ENCODE measurements at regions not wholly inside any gene's neighbourhood (a gene's known extent, or its start where the extent isn't known, plus 50 kb on each side); places are given as distances from the start of the nearest gene placed in this dataset.

DNA sequence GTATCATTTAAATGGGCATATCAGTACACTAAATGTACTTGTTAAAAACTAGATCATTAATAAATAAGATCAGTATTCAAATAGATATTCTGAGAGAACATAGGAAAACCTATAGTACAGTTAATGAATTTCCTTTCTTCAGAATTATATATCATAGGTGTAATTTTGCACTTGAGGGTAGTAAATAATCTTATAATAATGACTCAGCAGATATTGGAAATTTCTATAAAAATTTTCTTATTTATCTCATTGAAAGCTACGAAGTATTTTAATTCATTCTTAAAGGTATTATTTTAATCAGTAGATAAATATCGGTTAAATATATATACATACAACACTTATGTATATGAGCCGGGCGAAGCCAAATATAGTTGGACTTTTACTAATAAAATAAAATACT is 300.9 kb upstream of the SOX2 start:
- no peaks in the 10 kb centered on the region for H3K4me1 ChIP-seq (ENCODE audit: low read depth)
- H3K9me3 ChIP-seq (ENCODE audit: low read depth) = no peaks in the 10 kb centered on the region

DNA sequence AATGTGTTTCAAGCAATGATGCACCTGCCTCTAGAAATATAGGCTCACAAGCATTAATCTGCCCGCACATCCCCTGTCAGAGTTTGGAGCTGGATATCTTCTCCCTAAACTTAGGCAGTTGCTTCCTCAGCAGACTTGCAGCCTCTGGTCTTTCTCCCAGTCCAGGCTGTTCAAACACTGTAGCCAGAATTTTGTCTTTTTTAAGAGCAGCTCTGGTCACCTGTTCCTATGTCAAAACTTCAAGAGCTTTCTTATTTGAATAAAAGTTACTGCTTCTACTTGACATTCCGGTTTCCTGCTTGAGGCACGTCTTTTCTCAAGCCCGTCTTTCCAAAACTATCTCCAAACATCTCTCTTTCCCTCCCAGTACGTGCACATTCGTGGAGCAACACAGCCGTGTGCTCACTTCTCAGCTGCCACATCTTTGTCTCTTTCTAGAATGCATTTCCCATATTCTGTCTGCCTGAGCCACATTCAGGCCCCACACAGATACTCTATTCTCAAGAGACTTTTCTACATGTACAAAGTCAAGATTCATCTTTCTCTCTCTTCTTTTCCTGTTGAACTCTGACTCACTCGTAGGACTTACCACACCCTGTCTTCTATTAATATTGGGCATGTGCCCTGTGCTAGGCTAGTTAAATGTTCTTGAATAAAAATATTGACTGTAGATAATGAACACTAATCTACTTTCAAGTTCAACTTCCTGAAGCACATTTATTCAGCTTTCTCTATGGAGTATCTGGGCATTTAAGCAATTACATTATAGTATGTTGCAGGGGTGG is 307.7 kb upstream of the SOX2 start:
- H3K4me3 ChIP-seq = no peak overlapping the region
- no peak overlapping the region for H3K27ac ChIP-seq
- TF ChIP-seq, protein P1, sequence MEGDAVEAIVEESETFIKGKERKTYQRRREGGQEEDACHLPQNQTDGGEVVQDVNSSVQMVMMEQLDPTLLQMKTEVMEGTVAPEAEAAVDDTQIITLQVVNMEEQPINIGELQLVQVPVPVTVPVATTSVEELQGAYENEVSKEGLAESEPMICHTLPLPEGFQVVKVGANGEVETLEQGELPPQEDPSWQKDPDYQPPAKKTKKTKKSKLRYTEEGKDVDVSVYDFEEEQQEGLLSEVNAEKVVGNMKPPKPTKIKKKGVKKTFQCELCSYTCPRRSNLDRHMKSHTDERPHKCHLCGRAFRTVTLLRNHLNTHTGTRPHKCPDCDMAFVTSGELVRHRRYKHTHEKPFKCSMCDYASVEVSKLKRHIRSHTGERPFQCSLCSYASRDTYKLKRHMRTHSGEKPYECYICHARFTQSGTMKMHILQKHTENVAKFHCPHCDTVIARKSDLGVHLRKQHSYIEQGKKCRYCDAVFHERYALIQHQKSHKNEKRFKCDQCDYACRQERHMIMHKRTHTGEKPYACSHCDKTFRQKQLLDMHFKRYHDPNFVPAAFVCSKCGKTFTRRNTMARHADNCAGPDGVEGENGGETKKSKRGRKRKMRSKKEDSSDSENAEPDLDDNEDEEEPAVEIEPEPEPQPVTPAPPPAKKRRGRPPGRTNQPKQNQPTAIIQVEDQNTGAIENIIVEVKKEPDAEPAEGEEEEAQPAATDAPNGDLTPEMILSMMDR (IDR thresholded peaks at IDR 0.05; ENCODE audit: low read depth, low read length) = no peak
- no peaks in the 10 kb centered on the region for H3K27me3 ChIP-seq
- no peaks in the 10 kb centered on the region for H3K36me3 ChIP-seq
- no peaks in the 10 kb centered on the region for H3K9me3 ChIP-seq (ENCODE audit: low read depth)
- H3K4me1 ChIP-seq (ENCODE audit: low read depth) = no peaks in the 10 kb centered on the region
- no peak for DNase-seq (ENCODE audit: low read depth in 1 of 2, low spot score in 1 of 2)

More for the DNA sequence above, 300.9 kb upstream of the SOX2 start:
- TF ChIP-seq, protein P1 (IDR thresholded peaks at IDR 0.05; ENCODE audit: low read depth, low read length) = no peak
- Histone ChIP-seq H3K27me3 (no peaks in the 10 kb centered on the region), H3K4me3 (no peak overlapping the region), H3K36me3 (no peaks in the 10 kb centered on the region), H3K27ac (no peak overlapping the region)
- DNase-seq (ENCODE audit: low read depth in 1 of 2, low spot score in 1 of 2) = no peak

DNA sequence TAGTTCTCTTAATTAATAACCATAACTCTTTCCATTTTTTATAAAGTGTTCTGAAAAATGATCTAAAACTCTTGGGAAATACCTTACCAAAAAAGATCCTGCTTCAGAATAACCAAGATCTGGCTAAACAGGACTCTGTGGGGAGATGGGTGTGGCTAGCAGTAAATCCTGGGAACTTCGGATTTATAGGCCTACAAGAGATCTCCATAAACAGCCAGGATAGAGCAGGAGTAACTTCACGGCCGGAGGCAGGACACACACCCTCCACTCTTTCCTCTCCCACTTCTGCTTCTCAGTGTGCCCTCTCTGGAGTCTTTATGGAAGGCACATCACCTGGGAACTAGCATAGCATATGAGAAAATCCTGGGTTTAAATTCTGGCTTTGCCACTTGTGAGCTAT is 309.4 kb upstream of the SOX2 start:
- TF ChIP-seq, protein P1 (IDR thresholded peaks at IDR 0.05; ENCODE audit: low read depth, low read length) = no peak
- Histone ChIP-seq H3K36me3 (no peaks in the 10 kb centered on the region), H3K27ac (no peak overlapping the region), H3K27me3 (no peaks in the 10 kb centered on the region), H3K4me3 (no peak overlapping the region), H3K4me1 (ENCODE audit: low read depth) (no peaks in the 10 kb centered on the region), H3K9me3 (ENCODE audit: low read depth) (no peaks in the 10 kb centered on the region)
- no peak for DNase-seq (ENCODE audit: low read depth in 1 of 2, low spot score in 1 of 2)

DNA sequence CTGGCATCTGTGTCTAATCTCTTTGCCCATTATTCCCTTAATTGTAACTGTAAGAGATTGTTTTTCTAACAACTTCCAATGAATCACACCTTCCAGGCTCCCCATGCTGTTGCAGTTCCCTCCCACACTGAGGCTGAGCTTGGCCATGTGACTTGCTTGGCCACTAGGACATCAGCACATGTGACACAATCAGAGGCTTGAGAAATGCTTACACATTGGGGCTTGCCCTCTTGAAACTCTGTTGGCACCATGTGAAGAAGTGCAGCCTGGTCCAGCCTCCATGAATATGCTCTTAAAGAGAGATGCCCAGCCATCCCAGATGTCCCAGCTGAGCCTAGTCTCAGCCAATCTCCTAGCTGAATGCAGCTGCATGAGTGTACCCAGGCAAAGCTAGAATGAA is 326.8 kb upstream of the SOX2 start:
- Histone ChIP-seq H3K27me3 (no peaks in the 10 kb centered on the region), H3K27ac (no peak overlapping the region), H3K4me1 (ENCODE audit: low read depth) (peaks cover 12% of the 10 kb centered on the region), H3K9me3 (ENCODE audit: low read depth) (no peaks in the 10 kb centered on the region), H3K36me3 (no peaks in the 10 kb centered on the region), H3K4me3 (no peak overlapping the region)
- TF ChIP-seq, protein P1 (IDR thresholded peaks at IDR 0.05; ENCODE audit: low read depth, low read length) = no peak
- no peak for DNase-seq (ENCODE audit: low read depth in 1 of 2, low spot score in 1 of 2)

DNA sequence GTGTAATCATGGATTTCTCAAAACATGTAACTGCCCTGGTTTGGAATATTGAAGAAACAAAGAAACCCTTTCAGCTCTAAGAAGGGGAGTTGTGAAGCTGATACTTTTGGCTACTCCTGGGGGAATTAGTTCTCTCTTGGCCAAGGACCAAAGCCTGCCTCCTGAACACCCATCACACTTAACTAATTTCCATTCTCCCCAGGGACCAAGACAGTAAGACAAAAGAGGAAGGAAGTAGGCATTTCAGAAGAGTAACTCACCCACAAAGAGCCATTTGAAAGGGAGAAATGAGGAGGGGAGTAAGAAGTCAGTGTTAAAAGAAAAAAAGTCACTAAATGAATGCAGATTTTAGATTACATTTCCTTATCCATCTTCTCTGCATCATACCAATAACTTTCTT is 328.0 kb upstream of the SOX2 start:
- TF ChIP-seq, protein P1 (IDR thresholded peaks at IDR 0.05; ENCODE audit: low read depth, low read length) = no peak
- Histone ChIP-seq H3K4me1 (ENCODE audit: low read depth) (peaks cover 12% of the 10 kb centered on the region), H3K4me3 (no peak overlapping the region)

More for the DNA sequence above, 328.0 kb upstream of the SOX2 start:
- Histone ChIP-seq H3K27ac (no peak overlapping the region), H3K27me3 (no peaks in the 10 kb centered on the region), H3K9me3 (ENCODE audit: low read depth) (no peaks in the 10 kb centered on the region), H3K36me3 (no peaks in the 10 kb centered on the region)
- no peak for DNase-seq (ENCODE audit: low read depth in 1 of 2, low spot score in 1 of 2)

Measured in cardiac muscle cell (in vitro differentiated cells and primary cell).